ENCODE measurements at regions not wholly inside any gene's neighbourhood (a gene's known extent, or its start where the extent isn't known, plus 50 kb on each side); places are given as distances from the start of the nearest gene placed in this dataset.
"Not testable (repeated sequence)": the region's sequence is repeated elsewhere in the genome, so short reads cannot be mapped to it uniquely, and the experiment has no call there.

DNA sequence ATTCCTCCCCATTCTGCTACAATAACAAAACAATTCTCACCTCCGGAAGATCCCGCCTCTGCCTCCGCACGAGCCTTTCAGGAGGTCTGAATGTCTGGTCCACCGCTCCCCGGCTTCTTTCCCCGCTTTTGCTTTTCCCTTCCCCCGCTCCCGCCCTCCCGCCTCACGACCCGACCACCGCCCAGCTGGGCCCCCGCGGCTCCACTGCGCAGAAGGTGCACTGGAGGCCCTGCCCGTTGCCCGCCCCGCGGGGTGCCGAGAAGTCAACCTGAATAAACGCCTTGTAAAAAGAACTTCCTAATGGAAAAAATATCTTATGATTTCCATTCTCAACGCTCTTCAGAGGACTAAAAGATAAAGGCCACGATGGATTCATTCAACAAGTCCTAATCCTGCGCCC, 93.8 kb upstream of the NBPF11 start:
- TF ChIP-seq, protein P1, sequence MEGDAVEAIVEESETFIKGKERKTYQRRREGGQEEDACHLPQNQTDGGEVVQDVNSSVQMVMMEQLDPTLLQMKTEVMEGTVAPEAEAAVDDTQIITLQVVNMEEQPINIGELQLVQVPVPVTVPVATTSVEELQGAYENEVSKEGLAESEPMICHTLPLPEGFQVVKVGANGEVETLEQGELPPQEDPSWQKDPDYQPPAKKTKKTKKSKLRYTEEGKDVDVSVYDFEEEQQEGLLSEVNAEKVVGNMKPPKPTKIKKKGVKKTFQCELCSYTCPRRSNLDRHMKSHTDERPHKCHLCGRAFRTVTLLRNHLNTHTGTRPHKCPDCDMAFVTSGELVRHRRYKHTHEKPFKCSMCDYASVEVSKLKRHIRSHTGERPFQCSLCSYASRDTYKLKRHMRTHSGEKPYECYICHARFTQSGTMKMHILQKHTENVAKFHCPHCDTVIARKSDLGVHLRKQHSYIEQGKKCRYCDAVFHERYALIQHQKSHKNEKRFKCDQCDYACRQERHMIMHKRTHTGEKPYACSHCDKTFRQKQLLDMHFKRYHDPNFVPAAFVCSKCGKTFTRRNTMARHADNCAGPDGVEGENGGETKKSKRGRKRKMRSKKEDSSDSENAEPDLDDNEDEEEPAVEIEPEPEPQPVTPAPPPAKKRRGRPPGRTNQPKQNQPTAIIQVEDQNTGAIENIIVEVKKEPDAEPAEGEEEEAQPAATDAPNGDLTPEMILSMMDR (conservative IDR thresholded peaks at IDR 0.05) = not testable (repeated sequence)
- not testable (repeated sequence) for TF ChIP-seq ZFX (IDR thresholded peaks at IDR 0.05)

Measured in C4-2B (cell line).